ENCODE measurements at regions not wholly inside any gene's neighbourhood (a gene's known extent, or its start where the extent isn't known, plus 50 kb on each side); places are given as distances from the start of the nearest gene placed in this dataset.

- POLR2A ChIA-PET (ENCODE audit: unreplicated experiment) = no interaction called here
These were observed 117.7 kb upstream of the PLCB4 start for GRCh38 chr20:8951164-8951563.

DNA sequence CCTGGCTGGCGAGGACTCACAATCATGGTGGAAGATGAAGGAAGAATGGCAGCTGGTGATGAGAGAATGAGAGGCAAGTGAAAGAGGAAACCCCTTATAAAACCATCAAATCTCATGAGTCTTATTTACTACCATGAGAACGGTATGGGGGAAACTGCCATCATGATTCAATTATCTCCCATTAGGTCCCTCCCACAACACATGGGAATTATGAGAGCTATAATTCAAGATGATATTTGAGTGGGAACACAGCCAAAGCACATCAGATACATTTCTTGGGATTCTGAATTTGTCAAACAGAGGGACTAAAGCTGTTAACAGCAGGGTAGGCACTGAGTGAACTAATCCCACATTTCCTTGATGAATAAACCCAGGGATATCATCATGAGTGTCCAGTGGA is 116.2 kb upstream of the PLCB4 start:
- TF ChIP-seq EZH2 (IDR thresholded peaks at IDR 0.05; ENCODE audit: low read length, unreplicated experiment) (no peak), CTCF (conservative IDR thresholded peaks at IDR 0.05; ENCODE audit: low read depth, low read length) (no peak), EZH2phosphoT487 (IDR thresholded peaks at IDR 0.05; ENCODE audit: borderline replicate concordance, low read length) (no peak)
- Histone ChIP-seq H3K27me3 (ENCODE audit: low read length) (no peaks in the 10 kb centered on the region), H3K4me2 (ENCODE audit: low read length) (no peak overlapping the region), H4K20me1 (ENCODE audit: low read length) (no peaks in the 10 kb centered on the region), H3K4me1 (ENCODE audit: insufficient read depth, low read length) (no peaks in the 10 kb centered on the region), H3K27ac (ENCODE audit: low read length) (no peak overlapping the region), H3K36me3 (ENCODE audit: low read depth, low read length) (no peaks in the 10 kb centered on the region), H3K4me3 (ENCODE audit: low read length) (no peak overlapping the region), H3K79me2 (ENCODE audit: low read length) (no peaks in the 10 kb centered on the region), H2AFZ (ENCODE audit: low read length) (no peak overlapping the region), H3F3A (ENCODE audit: low read length, unreplicated experiment) (no peaks in the 10 kb centered on the region), H3K9ac (ENCODE audit: low read length) (no peak overlapping the region), H3K9me3 (ENCODE audit: low read length) (no peaks in the 10 kb centered on the region), H3K9me2 (replicated peaks; ENCODE audit: low read length) (no peaks in the 10 kb centered on the region)
- no peak for ATAC-seq
- intact Hi-C loops (cut with micrococcal nuclease) = no loop called here
- POLR2A ChIA-PET (ENCODE audit: unreplicated experiment) = no interaction called here
- DNase-seq = no peak
- no TSS peak for BruUV-seq (replicated peaks)
- CTCF ChIA-PET = no interaction called here

More at GRCh38 chr20:8951164-8951563, 117.7 kb upstream of the PLCB4 start:
- TF ChIP-seq EZH2 (IDR thresholded peaks at IDR 0.05; ENCODE audit: low read length, unreplicated experiment) = no peak
- no peak for TF ChIP-seq EZH2phosphoT487 (IDR thresholded peaks at IDR 0.05; ENCODE audit: borderline replicate concordance, low read length)
- no peak for TF ChIP-seq CTCF (conservative IDR thresholded peaks at IDR 0.05; ENCODE audit: low read depth, low read length)
- Histone ChIP-seq H3F3A (ENCODE audit: low read length, unreplicated experiment) (no peaks in the 10 kb centered on the region), H3K27ac (ENCODE audit: low read length) (no peak overlapping the region), H3K9ac (ENCODE audit: low read length) (no peak overlapping the region), H3K4me1 (ENCODE audit: insufficient read depth, low read length) (no peaks in the 10 kb centered on the region), H3K27me3 (ENCODE audit: low read length) (no peaks in the 10 kb centered on the region), H3K4me3 (ENCODE audit: low read length) (no peak overlapping the region), H3K9me2 (replicated peaks; ENCODE audit: low read length) (no peaks in the 10 kb centered on the region), H2AFZ (ENCODE audit: low read length) (no peak overlapping the region), H3K79me2 (ENCODE audit: low read length) (no peaks in the 10 kb centered on the region), H3K4me2 (ENCODE audit: low read length) (no peak overlapping the region), H3K36me3 (ENCODE audit: low read depth, low read length) (no peaks in the 10 kb centered on the region), H3K9me3 (ENCODE audit: low read length) (no peaks in the 10 kb centered on the region), H4K20me1 (ENCODE audit: low read length) (no peaks in the 10 kb centered on the region)
- CTCF ChIA-PET = no interaction called here
- intact Hi-C loops (cut with micrococcal nuclease) = no loop called here
- ATAC-seq = no peak
- no TSS peak for BruUV-seq (replicated peaks)
- DNase-seq = no peak

GRCh38 chr20:8953300-8953699 is 115.6 kb upstream of the PLCB4 start:
- Histone ChIP-seq H2AFZ (ENCODE audit: low read length) (no peak overlapping the region), H3K79me2 (ENCODE audit: low read length) (no peaks in the 10 kb centered on the region), H3K9ac (ENCODE audit: low read length) (no peak overlapping the region), H3K27ac (ENCODE audit: low read length) (no peak overlapping the region), H3F3A (ENCODE audit: low read length, unreplicated experiment) (no peaks in the 10 kb centered on the region), H3K27me3 (ENCODE audit: low read length) (no peaks in the 10 kb centered on the region), H3K4me3 (ENCODE audit: low read length) (no peak overlapping the region), H3K4me1 (ENCODE audit: insufficient read depth, low read length) (no peaks in the 10 kb centered on the region), H4K20me1 (ENCODE audit: low read length) (no peaks in the 10 kb centered on the region), H3K9me2 (replicated peaks; ENCODE audit: low read length) (no peaks in the 10 kb centered on the region), H3K9me3 (ENCODE audit: low read length) (no peaks in the 10 kb centered on the region), H3K4me2 (ENCODE audit: low read length) (no peak overlapping the region), H3K36me3 (ENCODE audit: low read depth, low read length) (no peaks in the 10 kb centered on the region)
- TF ChIP-seq CTCF (conservative IDR thresholded peaks at IDR 0.05; ENCODE audit: low read depth, low read length) = 0 out of 2 replicates have a peak, but pooled peaks have one; percentile 24
- no peak for TF ChIP-seq EZH2 (IDR thresholded peaks at IDR 0.05; ENCODE audit: low read length, unreplicated experiment)
- BruUV-seq (replicated peaks) = no TSS peak
- intact Hi-C loops (cut with micrococcal nuclease) = no loop called here
- DNase-seq = no peak
- CTCF ChIA-PET = no interaction called here
- POLR2A ChIA-PET (ENCODE audit: unreplicated experiment) = no interaction called here
- no peak for ATAC-seq
